H9 (cell line): ENCODE measurements at regions not wholly inside any gene's neighbourhood (a gene's known extent, or its start where the extent isn't known, plus 50 kb on each side); places are given as distances from the start of the nearest gene placed in this dataset.

Experiments used
- DNase-seq: peaks from one replicate; pipeline ENCODE4 v3.0.0-alpha.2; 2017
- H2AFZ ChIP-seq: one replicate; pipeline ENCODE4 v1.6.1; 2013; ENCODE audit warnings: mild to moderate bottlenecking, low read length, control low read depth, moderate library complexity
- H2AK5ac ChIP-seq: 2 replicates; pipeline ENCODE4 v1.6.1; 2013; ENCODE audit warnings: low read length, control low read depth, mixed read lengths; ENCODE audit not compliant: insufficient read length
- H2BK120ac ChIP-seq: one replicate; pipeline ENCODE4 v1.6.1; 2013; ENCODE audit warnings: low read depth, mild to moderate bottlenecking, low read length, control low read depth, inconsistent platforms; ENCODE audit not compliant: poor library complexity, severe bottlenecking
- H2BK12ac ChIP-seq: 2 replicates; pipeline ENCODE4 v1.6.1; 2013; ENCODE audit warnings: low read length, control low read depth, mixed read lengths, low read depth; ENCODE audit not compliant: insufficient read length
- H2BK15ac ChIP-seq: 2 replicates; pipeline ENCODE4 v1.6.1; 2013; ENCODE audit warnings: low read depth, low read length, control low read depth
- H2BK20ac ChIP-seq: one replicate; pipeline ENCODE4 v1.6.1; 2013; ENCODE audit warnings: low read depth, mild to moderate bottlenecking, low read length, control low read depth, inconsistent platforms; ENCODE audit not compliant: poor library complexity, severe bottlenecking
- H2BK5ac ChIP-seq: 2 replicates; pipeline ENCODE4 v1.6.1; 2013; ENCODE audit warnings: low read length, control low read depth, mixed read lengths; ENCODE audit not compliant: insufficient read length
- H3K14ac ChIP-seq: 2 replicates; pipeline ENCODE4 v1.6.1; 2013; ENCODE audit warnings: low read length, control low read depth; ENCODE audit not compliant: insufficient read depth
- H3K18ac ChIP-seq: 2 replicates; pipeline ENCODE4 v1.6.1; 2013; ENCODE audit warnings: low read depth, mild to moderate bottlenecking, mixed read lengths, low read length, control low read depth; ENCODE audit not compliant: insufficient read length
- H3K23ac ChIP-seq: 2 replicates; pipeline ENCODE4 v1.6.1; 2013; ENCODE audit warnings: low read length, control low read depth, mixed read lengths, low read depth; ENCODE audit not compliant: insufficient read length
- H3K23me2 ChIP-seq: 2 replicates; pipeline ENCODE4 v1.6.1; 2013; ENCODE audit warnings: low read depth, mild to moderate bottlenecking, mixed read lengths, low read length, control low read depth; ENCODE audit not compliant: insufficient read length, poor library complexity, severe bottlenecking
- H3K27ac ChIP-seq: 2 replicates; pipeline ENCODE4 v1.5.1; 2013; ENCODE audit warnings: low read length, control low read depth, mixed read lengths, low read depth; ENCODE audit not compliant: insufficient read length
- H3K27me3 ChIP-seq: 2 replicates; pipeline ENCODE4 v1.6.1; 2013; ENCODE audit warnings: low read length, control low read depth, inconsistent platforms; ENCODE audit not compliant: insufficient read depth
- H3K4ac ChIP-seq: 2 replicates; pipeline ENCODE4 v1.6.1; 2013; ENCODE audit warnings: low read depth, mild to moderate bottlenecking, control low read depth, inconsistent platforms, low read length, moderate library complexity
- H3K4me1 ChIP-seq: 2 replicates; pipeline ENCODE4 v1.6.1; 2013; ENCODE audit warnings: low read length, control low read depth, inconsistent platforms; ENCODE audit not compliant: insufficient read depth
- H3K4me2 ChIP-seq: 2 replicates; pipeline ENCODE4 v1.6.1; 2013; ENCODE audit warnings: low read length, control low read depth, mixed read lengths; ENCODE audit not compliant: insufficient read length, insufficient read depth
- H3K56ac ChIP-seq: 2 replicates; pipeline ENCODE4 v1.6.1; 2013; ENCODE audit warnings: low read depth, mild to moderate bottlenecking, mixed read lengths, low read length, control low read depth; ENCODE audit not compliant: insufficient read length
- H3K79me1 ChIP-seq: 2 replicates; pipeline ENCODE4 v1.6.1; 2013; ENCODE audit warnings: low read depth, mild to moderate bottlenecking, moderate library complexity, low read length, control low read depth, inconsistent platforms; ENCODE audit not compliant: insufficient read depth, poor library complexity, severe bottlenecking
- H3K79me2 ChIP-seq: 2 replicates; pipeline ENCODE4 v1.6.1; 2013; ENCODE audit warnings: low read length, control low read depth, inconsistent platforms; ENCODE audit not compliant: insufficient read depth
- H3K9ac ChIP-seq: 2 replicates; pipeline ENCODE4 v1.6.1; 2013; ENCODE audit warnings: low read length, control low read depth, mixed read lengths; ENCODE audit not compliant: insufficient read length; ENCODE audit errors: extremely low read depth
- H3K9me3 ChIP-seq: one replicate; pipeline ENCODE4 v1.6.1; 2013; ENCODE audit warnings: low read depth, low read length, inconsistent platforms; ENCODE audit not compliant: control insufficient read depth
- H3T11ph ChIP-seq: one replicate; pipeline ENCODE4 v1.6.1; 2013; ENCODE audit warnings: mild to moderate bottlenecking, low read length, control low read depth, inconsistent platforms
- H4K20me1 ChIP-seq: one replicate; pipeline ENCODE4 v1.6.1; 2013; ENCODE audit not compliant: control insufficient read depth, insufficient read length, insufficient read depth
- H4K5ac ChIP-seq: 2 replicates; pipeline ENCODE4 v1.6.1; 2013; ENCODE audit warnings: low read depth, mild to moderate bottlenecking, mixed read lengths, low read length, control low read depth; ENCODE audit not compliant: insufficient read length
- H4K8ac ChIP-seq: replicated peaks from 2 replicates; pipeline ENCODE4 v1.6.1; 2013; ENCODE audit warnings: low read length, control low read depth, mixed read lengths, low read depth; ENCODE audit not compliant: insufficient read length
- H4K91ac ChIP-seq: 2 replicates; pipeline ENCODE4 v1.6.1; 2013; ENCODE audit warnings: low read depth, mild to moderate bottlenecking, moderate library complexity, mixed read lengths, low read length, control low read depth; ENCODE audit not compliant: insufficient read length
- H3K27ac Mint-ChIP-seq, 3 experiments: 2 replicates in 2 of 3; 3 replicates in 1 of 3; pipeline ENCODE4 v1.8.0; 2020 to 2021; ENCODE audit warnings: mixed read lengths in 3 of 3, mild to moderate bottlenecking in 1 of 3, moderate library complexity in 1 of 3
- H3K27me3 Mint-ChIP-seq: 2 replicates; pipeline ENCODE4 v1.8.0; 2021; ENCODE audit warnings: low read depth, mild to moderate bottlenecking, moderate library complexity, mixed read lengths
- H3K36me3 Mint-ChIP-seq, 3 experiments: 2 replicates in 2 of 3; 3 replicates in 1 of 3; pipeline ENCODE4 v1.8.0; 2020 to 2021; ENCODE audit warnings: low read depth in 3 of 3, mixed read lengths in 3 of 3; ENCODE audit not compliant: insufficient read depth in 1 of 3
- H3K4me1 Mint-ChIP-seq, 2 experiments: 2 replicates each; pipeline ENCODE4 v1.8.0; 2020; ENCODE audit warnings: mixed read lengths in 2 of 2
- H3K4me3 Mint-ChIP-seq, 2 experiments: 2 replicates in 1 of 2; 3 replicates in 1 of 2; pipeline ENCODE4 v1.8.0; 2020 to 2021; ENCODE audit warnings: mild to moderate bottlenecking in 2 of 2, mixed read lengths in 2 of 2, moderate library complexity in 1 of 2
- H3K9me3 Mint-ChIP-seq, 2 experiments: 2 replicates in 1 of 2; 3 replicates in 1 of 2; pipeline ENCODE4 v1.8.0; 2020; ENCODE audit warnings: mild to moderate bottlenecking in 2 of 2, mixed read lengths in 2 of 2, moderate library complexity in 1 of 2
- WGBS: extraction: QIAGEN DNeasy Blood & Tissue Kit; methylation state at CpG from one replicate; pipeline ENCODE4 v1.1.7; 2013; ENCODE audit warnings: missing lambda C conversion rate, low lambda C conversion rate, mixed read lengths; ENCODE audit not compliant: insufficient read length; ENCODE audit errors: extremely low coverage; 5-methylcytosine and 5-hydroxymethylcytosine counted together
- TF ChIP-seq, protein P1 (sequence below): fragments of 200-600 bp; sonication (generic); conservative IDR thresholded peaks from 3 replicates; pipeline ENCODE4 v1.8.0; 2021; ENCODE audit warnings: antibody characterized with exemption, mild to moderate bottlenecking

DNA sequence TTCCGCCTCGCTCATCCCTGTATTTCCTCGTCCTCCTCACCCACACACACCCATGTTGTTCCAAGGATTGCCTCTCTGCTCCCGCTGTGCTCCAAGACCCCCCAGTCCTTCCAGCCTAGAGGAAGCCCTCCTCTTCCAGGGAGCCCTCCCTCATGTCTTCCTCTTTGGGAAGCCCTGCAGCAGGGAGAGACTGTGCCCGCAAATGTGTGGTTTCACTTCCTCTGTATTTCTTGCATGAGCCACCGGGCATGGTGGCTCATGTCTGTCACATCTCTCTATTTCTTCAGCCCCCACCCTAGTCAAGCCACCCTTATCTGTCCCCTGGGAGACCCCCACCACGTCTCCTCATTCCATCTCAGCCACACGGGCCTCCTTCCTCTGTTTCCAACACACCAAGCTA lies 57.5 kb upstream of the PAX7 start:
- H3K4me1 ChIP-seq, result no peaks in the 10 kb centered on the region
- no peak overlapping the region for H3K14ac ChIP-seq
- H2BK12ac ChIP-seq, result no peak overlapping the region
- no peaks in the 10 kb centered on the region for H3K79me1 ChIP-seq
- H4K20me1 ChIP-seq, result no peaks in the 10 kb centered on the region
- no peak overlapping the region for H4K5ac ChIP-seq
- no peaks in the 10 kb centered on the region for H3K27me3 ChIP-seq
- H2BK120ac ChIP-seq, result no peak overlapping the region
- no peak overlapping the region for H2BK5ac ChIP-seq
- no peak overlapping the region for H2AFZ ChIP-seq
- H3K23me2 ChIP-seq, result no peaks in the 10 kb centered on the region
- peaks cover 12% of the 10 kb centered on the region for H3K27me3 Mint-ChIP-seq
- no peak overlapping the region for H2BK20ac ChIP-seq
- no peak overlapping the region for H4K91ac ChIP-seq
- H2BK15ac ChIP-seq, result no peak overlapping the region
- no peaks in the 10 kb centered on the region for H3K79me2 ChIP-seq
- no peak overlapping the region for H3K27ac ChIP-seq
- no peak overlapping the region for H3K4ac ChIP-seq
- no peak overlapping the region for H3K4me3 Mint-ChIP-seq
- no CpG with 5 or more reads among the region's 8 CpGs for WGBS
- TF ChIP-seq, protein P1, sequence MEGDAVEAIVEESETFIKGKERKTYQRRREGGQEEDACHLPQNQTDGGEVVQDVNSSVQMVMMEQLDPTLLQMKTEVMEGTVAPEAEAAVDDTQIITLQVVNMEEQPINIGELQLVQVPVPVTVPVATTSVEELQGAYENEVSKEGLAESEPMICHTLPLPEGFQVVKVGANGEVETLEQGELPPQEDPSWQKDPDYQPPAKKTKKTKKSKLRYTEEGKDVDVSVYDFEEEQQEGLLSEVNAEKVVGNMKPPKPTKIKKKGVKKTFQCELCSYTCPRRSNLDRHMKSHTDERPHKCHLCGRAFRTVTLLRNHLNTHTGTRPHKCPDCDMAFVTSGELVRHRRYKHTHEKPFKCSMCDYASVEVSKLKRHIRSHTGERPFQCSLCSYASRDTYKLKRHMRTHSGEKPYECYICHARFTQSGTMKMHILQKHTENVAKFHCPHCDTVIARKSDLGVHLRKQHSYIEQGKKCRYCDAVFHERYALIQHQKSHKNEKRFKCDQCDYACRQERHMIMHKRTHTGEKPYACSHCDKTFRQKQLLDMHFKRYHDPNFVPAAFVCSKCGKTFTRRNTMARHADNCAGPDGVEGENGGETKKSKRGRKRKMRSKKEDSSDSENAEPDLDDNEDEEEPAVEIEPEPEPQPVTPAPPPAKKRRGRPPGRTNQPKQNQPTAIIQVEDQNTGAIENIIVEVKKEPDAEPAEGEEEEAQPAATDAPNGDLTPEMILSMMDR, result no peak
- H3K4me2 ChIP-seq, result no peak overlapping the region
- no peak overlapping the region for H3K56ac ChIP-seq
- no peak for DNase-seq
- H4K8ac ChIP-seq, result no peak overlapping the region
- no peak overlapping the region for H2AK5ac ChIP-seq
- no peaks in the 10 kb centered on the region; a peak in 1 of 5 replicates for H3K9me3 Mint-ChIP-seq
- peaks cover 0 to 2% (median 0%) of the 10 kb centered on the region in 3 experiments; a peak in 1 of 7 replicates for H3K36me3 Mint-ChIP-seq
- H3K4me1 Mint-ChIP-seq, result peaks cover 10 to 24% of the 10 kb centered on the region in 2 experiments
- peak overlapping the region in 1 of 3 experiments; percentile 63; a peak in 2 of 7 replicates for H3K27ac Mint-ChIP-seq
- no peaks in the 10 kb centered on the region for H3K9me3 ChIP-seq
- no peak overlapping the region for H3T11ph ChIP-seq
- no peak overlapping the region for H3K9ac ChIP-seq
- no peak overlapping the region for H3K23ac ChIP-seq
- H3K18ac ChIP-seq, result no peak overlapping the region
